Fibroblast of villous mesenchyme (primary cell): ENCODE measurements at regions not wholly inside any gene's neighbourhood (a gene's known extent, or its start where the extent isn't known, plus 50 kb on each side); places are given as distances from the start of the nearest gene placed in this dataset.

Source experiments
- DNase-seq: peaks from one replicate; pipeline ENCODE4 v3.0.0-alpha.2; 2010; ENCODE audit warnings: low read depth
- H3K4me3 ChIP-seq: 2 replicates; pipeline ENCODE4 v1.5.1; 2011; ENCODE audit warnings: low read depth, mild to moderate bottlenecking, low read length
- TF ChIP-seq, protein P1 (sequence below): IDR thresholded peaks from 2 replicates; pipeline ENCODE4 v1.5.1; 2012; ENCODE audit warnings: low read depth, mild to moderate bottlenecking, low read length; ENCODE audit not compliant: insufficient read depth

DNA sequence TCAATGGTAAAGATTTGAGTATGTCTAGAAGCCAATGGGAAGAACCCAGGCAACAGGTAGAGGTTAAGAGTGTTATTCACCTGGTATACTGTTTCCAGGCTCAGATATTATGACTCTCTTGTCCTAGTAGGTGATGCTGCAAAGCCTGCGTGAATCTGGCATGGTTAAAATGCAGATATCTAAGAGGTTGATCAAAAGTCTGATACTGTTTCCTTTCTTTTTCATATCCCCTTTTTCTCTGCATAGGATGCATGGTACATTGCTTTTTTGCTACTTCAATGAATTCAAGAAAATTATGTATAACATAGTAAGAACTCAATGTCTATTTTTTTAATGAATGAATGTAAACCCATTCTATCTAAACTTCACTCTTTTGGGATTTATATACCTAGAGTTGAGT, 284.3 kb upstream of the KHDRBS2 start:
- no peak overlapping the region for H3K4me3 ChIP-seq
- TF ChIP-seq, protein P1, sequence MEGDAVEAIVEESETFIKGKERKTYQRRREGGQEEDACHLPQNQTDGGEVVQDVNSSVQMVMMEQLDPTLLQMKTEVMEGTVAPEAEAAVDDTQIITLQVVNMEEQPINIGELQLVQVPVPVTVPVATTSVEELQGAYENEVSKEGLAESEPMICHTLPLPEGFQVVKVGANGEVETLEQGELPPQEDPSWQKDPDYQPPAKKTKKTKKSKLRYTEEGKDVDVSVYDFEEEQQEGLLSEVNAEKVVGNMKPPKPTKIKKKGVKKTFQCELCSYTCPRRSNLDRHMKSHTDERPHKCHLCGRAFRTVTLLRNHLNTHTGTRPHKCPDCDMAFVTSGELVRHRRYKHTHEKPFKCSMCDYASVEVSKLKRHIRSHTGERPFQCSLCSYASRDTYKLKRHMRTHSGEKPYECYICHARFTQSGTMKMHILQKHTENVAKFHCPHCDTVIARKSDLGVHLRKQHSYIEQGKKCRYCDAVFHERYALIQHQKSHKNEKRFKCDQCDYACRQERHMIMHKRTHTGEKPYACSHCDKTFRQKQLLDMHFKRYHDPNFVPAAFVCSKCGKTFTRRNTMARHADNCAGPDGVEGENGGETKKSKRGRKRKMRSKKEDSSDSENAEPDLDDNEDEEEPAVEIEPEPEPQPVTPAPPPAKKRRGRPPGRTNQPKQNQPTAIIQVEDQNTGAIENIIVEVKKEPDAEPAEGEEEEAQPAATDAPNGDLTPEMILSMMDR = no peak
- DNase-seq = no peak

DNA sequence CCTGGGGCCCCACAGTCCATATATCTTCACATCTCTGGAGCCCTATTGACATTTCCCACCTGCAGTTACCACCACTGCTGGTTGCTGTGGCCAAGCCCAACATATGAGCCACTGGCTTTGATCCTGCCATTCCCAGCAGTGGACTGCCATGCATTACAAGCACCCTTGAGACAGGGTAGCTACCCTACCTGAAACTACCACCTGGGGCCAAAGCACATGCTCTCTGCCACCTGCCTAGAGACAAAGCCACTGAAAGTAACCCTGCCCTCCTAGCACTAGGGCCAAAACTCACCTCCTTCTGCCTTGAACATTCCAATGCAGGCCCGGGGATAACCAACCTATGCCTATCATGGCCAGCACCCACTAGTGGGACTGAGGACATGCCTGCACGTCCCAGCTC, 255.5 kb upstream of the KHDRBS2 start:
- H3K4me3 ChIP-seq = no peak overlapping the region
- TF ChIP-seq, protein P1 = no peak
- DNase-seq = no peak

DNA sequence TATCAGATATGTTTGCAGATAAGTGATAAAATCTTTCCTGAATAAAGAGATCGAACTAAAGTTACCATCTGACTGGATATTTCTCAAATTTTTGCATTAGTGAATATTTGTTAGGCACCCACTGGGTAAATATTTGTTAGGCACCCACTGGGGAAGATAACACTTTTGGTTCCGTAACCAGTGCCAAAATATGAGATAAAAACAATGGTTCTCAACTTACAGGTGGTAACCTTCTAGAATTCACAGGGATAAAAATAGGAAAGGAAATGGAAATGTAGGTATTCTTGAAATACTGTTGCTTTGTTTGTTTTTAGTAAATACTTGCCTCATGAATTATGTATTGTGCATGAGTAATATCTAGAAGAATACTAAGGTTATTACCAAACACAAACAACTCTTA, 245.0 kb upstream of the KHDRBS2 start:
- H3K4me3 ChIP-seq = no peak overlapping the region
- DNase-seq = no peak
- TF ChIP-seq, protein P1 = no peak

DNA sequence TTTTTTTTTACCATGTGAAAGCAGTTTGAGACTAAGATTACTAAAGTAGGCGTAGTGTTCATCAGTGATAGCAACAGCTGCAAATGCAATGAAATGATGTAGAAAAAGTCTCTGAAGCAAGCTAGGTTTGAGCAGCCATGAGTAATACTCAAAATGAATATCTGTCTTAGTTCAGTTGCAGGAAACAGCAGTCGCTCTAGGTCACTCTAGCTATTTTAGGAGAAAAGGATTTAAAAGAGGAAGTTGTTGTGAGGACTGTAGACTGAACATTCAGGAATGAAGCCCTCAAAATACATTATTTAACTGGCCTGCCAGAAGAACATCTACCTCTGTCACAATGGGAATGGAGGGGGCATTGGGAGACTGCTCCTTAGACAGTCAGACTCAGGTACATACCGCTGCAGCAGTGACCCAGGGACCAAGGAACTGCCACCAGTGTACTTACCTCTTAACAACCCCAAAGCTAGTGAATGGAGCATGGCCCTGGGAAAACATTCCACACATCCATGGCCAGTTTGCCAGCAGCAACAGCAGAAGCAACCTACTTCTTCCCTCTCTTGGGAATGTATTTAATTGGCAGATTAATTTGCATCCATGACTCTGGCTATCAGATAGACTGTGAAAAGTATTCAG, 243.0 kb upstream of the KHDRBS2 start:
- DNase-seq = no peak
- H3K4me3 ChIP-seq = no peak overlapping the region
- TF ChIP-seq, protein P1 = no peak

DNA sequence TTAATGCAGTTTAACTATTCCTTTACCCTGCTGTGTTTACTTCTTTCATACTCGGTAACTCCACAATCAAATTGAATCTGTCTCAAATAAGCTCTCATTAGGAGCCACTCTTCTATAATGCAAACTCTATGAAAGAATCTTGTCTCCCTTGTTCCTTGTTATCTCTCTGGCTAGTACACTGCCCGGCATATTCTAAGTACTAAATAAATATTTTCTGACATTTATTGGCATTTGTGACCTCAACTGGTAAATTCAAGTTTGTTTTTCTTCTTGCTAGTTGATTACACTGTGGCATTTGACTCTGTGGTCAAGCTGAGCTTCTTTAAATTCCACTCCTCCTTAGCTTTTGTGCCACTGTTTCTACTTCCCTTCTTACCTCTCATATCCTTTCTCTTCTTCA, 237.6 kb upstream of the KHDRBS2 start:
- no peak for DNase-seq
- no peak overlapping the region for H3K4me3 ChIP-seq
- TF ChIP-seq, protein P1 = no peak

DNA sequence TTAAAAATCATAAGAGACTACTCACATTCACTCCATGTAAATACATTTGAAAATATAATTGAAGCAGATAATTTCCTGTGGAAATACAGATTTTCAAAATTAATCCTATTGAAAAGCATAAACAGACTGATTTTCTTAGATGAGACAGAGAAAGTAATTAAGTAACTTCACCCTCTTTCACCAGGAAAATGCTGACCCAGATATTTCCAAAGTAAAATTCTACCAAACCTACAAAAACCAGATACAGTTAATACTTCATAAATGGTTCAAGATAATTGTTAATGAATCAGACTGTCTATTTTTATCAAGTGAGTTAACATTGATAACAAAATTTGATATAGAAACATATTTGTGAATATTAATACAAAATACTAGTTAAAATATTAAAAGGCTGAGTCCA, 233.5 kb upstream of the KHDRBS2 start:
- no peak for DNase-seq
- TF ChIP-seq, protein P1 = no peak
- no peak overlapping the region for H3K4me3 ChIP-seq
